Body of pancreas (tissue), 4 donors: ENCODE measurements at regions not wholly inside any gene's neighbourhood (a gene's known extent, or its start where the extent isn't known, plus 50 kb on each side); places are given as distances from the start of the nearest gene placed in this dataset.

Experiments
- POLR2A ChIP-seq, 3 donors: fragments of 450-650 bp; IDR thresholded peaks; one replicate each; pipeline ENCODE4 v1.6.1; 2016; ENCODE audit warnings: antibody characterized with exemption in 3 of 3, mild to moderate bottlenecking in 2 of 3
- TF ChIP-seq, protein P1 (sequence below), 7 experiments: fragments of 450-650 bp in 4 of 7; fragments of 200-600 bp in 3 of 7; sonication (generic) in 3 of 7; IDR thresholded peaks; one replicate each; pipeline ENCODE4 v1.5.1; 2016 to 2019; ENCODE audit warnings: antibody characterized with exemption in 7 of 7

DNA sequence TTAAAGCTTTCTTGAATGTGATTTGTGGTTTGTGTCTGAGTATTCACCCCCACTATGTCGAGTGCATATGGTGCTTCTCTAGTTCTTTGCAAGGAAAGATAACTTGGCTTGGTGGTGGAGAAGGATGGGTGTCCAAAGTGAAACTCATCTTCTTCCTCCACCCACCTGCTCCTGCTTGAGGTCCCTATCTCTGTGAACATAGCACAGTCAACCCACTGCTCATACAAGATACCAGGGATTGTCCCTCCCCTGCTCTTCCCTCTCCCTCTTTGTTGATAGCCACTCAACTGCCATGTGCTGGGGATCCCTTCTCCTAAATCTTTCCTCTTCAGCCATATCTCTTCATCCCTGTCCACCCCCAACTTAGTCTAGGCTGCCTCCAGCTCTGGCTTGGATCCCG lies 176.5 kb downstream of the ASCL4 start:
- no peak for TF ChIP-seq POLR2A (IDR thresholded peaks at IDR 0.05)
- TF ChIP-seq, protein P1, sequence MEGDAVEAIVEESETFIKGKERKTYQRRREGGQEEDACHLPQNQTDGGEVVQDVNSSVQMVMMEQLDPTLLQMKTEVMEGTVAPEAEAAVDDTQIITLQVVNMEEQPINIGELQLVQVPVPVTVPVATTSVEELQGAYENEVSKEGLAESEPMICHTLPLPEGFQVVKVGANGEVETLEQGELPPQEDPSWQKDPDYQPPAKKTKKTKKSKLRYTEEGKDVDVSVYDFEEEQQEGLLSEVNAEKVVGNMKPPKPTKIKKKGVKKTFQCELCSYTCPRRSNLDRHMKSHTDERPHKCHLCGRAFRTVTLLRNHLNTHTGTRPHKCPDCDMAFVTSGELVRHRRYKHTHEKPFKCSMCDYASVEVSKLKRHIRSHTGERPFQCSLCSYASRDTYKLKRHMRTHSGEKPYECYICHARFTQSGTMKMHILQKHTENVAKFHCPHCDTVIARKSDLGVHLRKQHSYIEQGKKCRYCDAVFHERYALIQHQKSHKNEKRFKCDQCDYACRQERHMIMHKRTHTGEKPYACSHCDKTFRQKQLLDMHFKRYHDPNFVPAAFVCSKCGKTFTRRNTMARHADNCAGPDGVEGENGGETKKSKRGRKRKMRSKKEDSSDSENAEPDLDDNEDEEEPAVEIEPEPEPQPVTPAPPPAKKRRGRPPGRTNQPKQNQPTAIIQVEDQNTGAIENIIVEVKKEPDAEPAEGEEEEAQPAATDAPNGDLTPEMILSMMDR (IDR thresholded peaks at IDR 0.05): no peak
